GM18498 (cell line): ENCODE measurements at regions not wholly inside any gene's neighbourhood (a gene's known extent, or its start where the extent isn't known, plus 50 kb on each side); places are given as distances from the start of the nearest gene placed in this dataset.

Experiments
- ATAC-seq: cut with Tn5 transposase; IDR thresholded peaks from one replicate; pipeline ENCODE4 v1.9.1; 2021; ENCODE audit warnings: mild to moderate bottlenecking, moderate library complexity; ENCODE audit not compliant: unreplicated experiment

GRCh38 chr12:77163074-77164038 lies 98.0 kb upstream of the E2F7 start:
- ATAC-seq, result no peak

GRCh38 chr12:77161944-77162343 lies 96.6 kb upstream of the E2F7 start:
- no peak for ATAC-seq

- no peak for ATAC-seq
These were observed 95.6 kb upstream of the E2F7 start for GRCh38 chr12:77160931-77161330.

GRCh38 chr12:77153706-77154105 lies 88.3 kb upstream of the E2F7 start:
- no peak for ATAC-seq

GRCh38 chr12:77152623-77153193 lies 87.3 kb upstream of the E2F7 start:
- ATAC-seq, result no peak

- no peak for ATAC-seq
These were observed 85.7 kb upstream of the E2F7 start for GRCh38 chr12:77151030-77151429.

GRCh38 chr12:77133566-77133965 lies 68.2 kb upstream of the E2F7 start:
- no peak for ATAC-seq

- no peak for ATAC-seq
These were observed 66.7 kb upstream of the E2F7 start for GRCh38 chr12:77131977-77132490.

- ATAC-seq, result no peak
These were observed 64.8 kb upstream of the E2F7 start for GRCh38 chr12:77130193-77130592.

GRCh38 chr12:77124767-77125166 lies 59.4 kb upstream of the E2F7 start:
- no peak for ATAC-seq

- ATAC-seq, result no peak
These were observed 57.3 kb upstream of the E2F7 start for GRCh38 chr12:77122661-77123060.

- ATAC-seq, result no peak
These were observed 56.9 kb upstream of the E2F7 start for GRCh38 chr12:77122236-77122635.

- ATAC-seq, result no peak
These were observed 55.1 kb upstream of the E2F7 start for GRCh38 chr12:77120156-77121085.

- no peak for ATAC-seq
These were observed 53.3 kb upstream of the E2F7 start for GRCh38 chr12:77118696-77119095.

GRCh38 chr12:77116277-77116676 lies 50.9 kb upstream of the E2F7 start:
- ATAC-seq, result no peak

- ATAC-seq, result no peak
These were observed 50.1 kb upstream of the E2F7 start for GRCh38 chr12:77115471-77115870.
